ENCODE measurements at regions not wholly inside any gene's neighbourhood (a gene's known extent, or its start where the extent isn't known, plus 50 kb on each side); places are given as distances from the start of the nearest gene placed in this dataset.
"Not testable (repeated sequence)": the region's sequence is repeated elsewhere in the genome, so short reads cannot be mapped to it uniquely, and the experiment has no call there.

DNA sequence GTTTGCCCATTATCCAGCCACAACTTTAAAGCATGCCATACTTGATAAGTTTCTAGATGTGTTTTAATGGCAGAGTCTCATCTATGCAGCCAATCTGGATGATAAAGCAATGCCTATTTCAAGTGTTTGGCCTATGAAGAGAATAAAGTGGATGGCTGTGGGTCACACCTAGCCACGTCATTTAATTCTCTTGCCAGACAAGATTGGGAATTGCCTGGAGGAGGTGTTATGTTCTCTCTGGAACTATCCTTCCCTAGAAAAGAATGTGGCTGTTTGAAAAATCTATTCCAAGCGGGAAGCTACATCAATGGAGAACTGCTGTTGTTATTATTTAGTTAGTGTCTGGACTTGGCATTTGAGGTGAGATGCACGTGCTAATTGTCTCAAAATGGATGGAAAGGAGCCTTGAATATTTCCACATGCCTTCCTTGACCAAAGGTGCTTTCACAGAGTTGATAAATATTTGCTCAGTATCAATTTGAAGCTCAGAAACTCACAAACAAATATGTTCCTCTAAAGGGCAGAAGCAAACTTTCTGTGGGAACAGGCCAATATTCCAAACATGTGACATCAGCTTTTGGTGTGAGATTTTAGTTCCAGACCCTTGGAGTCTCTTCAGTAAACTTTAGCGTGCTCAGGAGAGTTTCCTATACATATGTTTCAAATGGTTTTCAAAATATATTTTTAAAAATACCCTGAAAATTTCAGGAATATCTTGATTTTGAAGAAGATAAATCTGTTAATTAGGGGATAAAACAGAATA, 510.6 kb upstream of the SGO1 start:
- DNase-seq: no peak

DNA sequence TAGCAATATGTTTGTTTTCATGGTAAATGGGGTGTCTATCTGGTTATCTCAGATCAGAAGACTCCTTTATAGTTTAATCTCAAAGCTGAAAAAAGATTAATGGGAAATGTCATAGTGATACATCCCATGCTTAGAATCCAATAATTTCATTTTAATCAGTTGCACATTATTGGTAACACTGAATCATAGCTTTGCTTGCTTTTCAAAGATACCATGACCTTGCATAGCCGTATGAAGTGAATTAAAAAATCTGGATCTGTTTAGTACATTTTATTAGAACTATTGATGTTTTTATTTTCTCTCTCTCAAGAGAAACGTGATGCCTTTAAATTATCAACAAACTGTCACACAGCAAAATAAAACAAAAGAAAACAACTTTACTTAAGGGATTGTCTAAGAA, 506.7 kb upstream of the SGO1 start:
- DNase-seq: no peak

DNA sequence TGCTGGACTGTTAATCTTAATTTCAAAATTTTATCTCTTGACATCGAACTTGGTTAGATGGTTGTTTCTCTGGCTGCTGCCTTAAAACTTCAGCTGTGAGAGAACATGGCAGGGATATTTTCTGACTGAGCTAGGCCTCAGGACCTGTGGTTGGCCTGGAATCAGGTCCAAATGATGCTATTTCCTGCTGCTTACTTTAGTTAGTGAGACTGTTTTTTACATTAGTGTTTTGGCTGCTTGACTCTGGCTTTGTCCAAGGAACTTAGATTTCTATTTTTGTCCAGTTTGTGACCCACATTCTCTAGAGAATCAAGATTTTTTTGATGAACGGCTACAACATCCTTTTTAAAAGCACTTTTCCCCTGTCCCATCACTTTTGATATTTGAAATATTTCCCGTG, 497.9 kb upstream of the SGO1 start:
- no peak for DNase-seq

- no peak for DNase-seq
Observed at GRCh38 chr3:20682573-20682972, 496.6 kb upstream of the SGO1 start.

GRCh38 chr3:20680990-20681628, 495.1 kb upstream of the SGO1 start:
- no peak for DNase-seq

DNA sequence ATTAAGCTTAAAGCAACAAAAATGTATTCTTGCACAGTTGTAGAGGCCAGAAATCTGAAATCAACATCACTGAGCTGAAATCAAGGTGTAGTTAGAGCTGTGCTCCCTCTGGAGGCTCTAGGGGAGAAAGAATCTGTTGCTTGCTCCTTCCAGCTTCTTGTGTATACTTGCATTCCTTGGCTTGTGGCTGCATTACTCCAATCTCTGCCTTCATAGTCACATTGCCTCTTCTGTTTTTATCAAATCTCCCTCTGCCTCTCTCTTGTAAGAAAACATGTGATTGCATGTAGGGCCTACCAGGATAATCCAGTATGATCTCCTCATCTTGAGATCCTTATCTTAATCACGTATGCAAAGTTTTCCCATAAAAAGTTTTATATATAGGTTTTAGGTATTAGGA, 487.9 kb upstream of the SGO1 start:
- no peak for DNase-seq

GRCh38 chr3:20669675-20670074, 483.7 kb upstream of the SGO1 start:
- DNase-seq: no peak

GRCh38 chr3:20669184-20669583, 483.2 kb upstream of the SGO1 start:
- no peak for DNase-seq

DNA sequence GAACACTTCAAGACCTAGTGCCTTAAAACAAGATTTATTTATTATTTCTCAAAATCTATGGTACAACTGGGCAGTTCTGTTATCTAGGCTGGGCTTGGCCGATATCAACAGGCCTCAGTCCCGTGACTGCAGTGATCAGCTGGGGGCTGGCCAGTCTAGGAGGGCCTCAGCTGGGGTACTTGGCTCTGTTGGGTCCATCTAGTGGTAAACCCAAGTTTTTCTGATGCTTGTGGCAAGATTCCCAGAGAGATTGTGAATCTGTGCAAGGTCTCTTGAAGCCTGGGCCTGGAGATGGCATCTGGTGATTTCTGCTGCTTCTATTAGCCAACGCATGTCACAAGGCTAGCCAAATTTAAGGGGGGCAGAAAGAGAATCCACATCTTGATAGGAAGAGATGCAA, 482.4 kb upstream of the SGO1 start:
- no peak for DNase-seq

GRCh38 chr3:20666091-20666490, 480.1 kb upstream of the SGO1 start:
- DNase-seq: no peak

DNA sequence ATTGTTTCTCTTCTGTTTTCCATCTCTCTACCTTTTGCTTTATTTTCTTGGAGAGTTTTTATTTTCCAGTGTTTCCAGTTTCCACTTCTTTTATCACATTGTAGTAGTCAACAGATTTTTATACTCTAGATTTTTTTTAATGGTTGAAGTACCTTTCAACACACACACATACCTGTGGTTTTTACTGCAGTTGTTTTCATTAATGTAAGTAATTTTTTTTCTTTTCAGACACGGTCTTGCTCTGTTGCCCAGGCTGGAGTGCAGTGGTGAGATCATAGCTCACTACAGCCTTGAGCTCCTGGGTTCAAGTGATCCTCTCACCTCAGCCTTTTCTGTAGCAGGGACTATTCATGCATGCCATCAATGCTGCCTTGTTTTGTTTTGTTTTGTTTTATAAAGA, 472.5 kb upstream of the SGO1 start:
- DNase-seq: no peak

DNA sequence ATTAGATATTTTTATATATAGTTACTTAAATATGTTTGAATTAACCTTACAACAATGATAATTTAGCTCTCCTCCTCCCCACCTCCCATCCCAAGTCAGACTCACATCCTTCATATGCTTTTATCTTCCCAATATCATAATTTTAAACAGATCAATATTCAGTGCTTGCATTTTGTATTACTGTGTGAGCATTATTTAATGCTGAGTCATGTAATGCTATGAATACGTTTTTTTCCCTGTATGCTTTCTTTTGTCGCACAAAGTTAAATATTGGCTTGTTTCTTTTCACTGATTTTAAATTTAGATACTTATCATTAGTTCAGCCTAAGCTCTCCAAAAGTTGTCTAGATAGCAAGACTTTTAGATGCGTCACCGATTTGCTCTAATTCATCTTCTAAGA, 471.6 kb upstream of the SGO1 start:
- no peak for DNase-seq

- DNase-seq: no peak
Observed at GRCh38 chr3:20652231-20652986, 466.4 kb upstream of the SGO1 start.

GRCh38 chr3:20648921-20649381, 462.9 kb upstream of the SGO1 start:
- no peak for DNase-seq

GRCh38 chr3:20648294-20648693, 462.3 kb upstream of the SGO1 start:
- DNase-seq: no peak

GRCh38 chr3:20646425-20646824, 460.4 kb upstream of the SGO1 start:
- no peak for DNase-seq

DNA sequence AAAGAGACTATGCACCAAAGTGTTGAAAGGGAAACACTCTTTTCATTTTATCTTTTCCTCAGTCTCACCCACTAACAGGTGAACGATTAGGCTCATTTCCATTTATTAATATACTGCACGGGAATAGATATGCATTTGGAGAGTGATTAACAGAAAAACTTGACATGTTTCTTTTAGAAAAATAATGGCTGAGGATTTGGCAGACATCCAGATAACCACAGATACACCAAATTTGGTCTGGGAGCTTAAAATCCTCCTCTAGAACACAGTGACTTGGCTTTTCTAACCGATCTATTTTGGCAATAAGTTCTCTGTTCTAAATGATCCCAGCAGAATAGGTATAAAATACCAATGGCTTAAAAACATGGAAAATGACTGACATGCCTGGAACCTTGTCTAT, 459.3 kb upstream of the SGO1 start:
- DNase-seq: no peak

DNA sequence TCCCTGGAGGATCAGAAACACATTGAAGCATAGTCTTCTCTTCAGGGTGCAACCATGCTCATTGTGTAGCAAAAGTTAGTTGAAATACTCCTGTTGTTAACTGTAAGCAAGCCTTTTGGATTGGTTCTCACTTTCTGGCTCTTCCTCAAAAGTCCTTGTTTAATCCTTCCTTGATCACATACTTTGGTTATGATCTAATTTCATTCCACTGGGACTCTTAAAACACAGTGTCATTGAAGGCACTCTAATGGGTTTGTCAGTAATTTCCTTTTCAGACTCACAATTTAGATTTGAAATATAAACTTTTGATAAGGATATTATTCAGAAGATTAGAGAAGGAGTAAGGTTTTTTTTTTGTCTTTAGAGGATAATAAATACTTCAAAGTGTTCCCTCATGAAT, 451.7 kb upstream of the SGO1 start:
- no peak for DNase-seq

GRCh38 chr3:20622304-20622703, 436.3 kb upstream of the SGO1 start:
- no peak for DNase-seq

DNA sequence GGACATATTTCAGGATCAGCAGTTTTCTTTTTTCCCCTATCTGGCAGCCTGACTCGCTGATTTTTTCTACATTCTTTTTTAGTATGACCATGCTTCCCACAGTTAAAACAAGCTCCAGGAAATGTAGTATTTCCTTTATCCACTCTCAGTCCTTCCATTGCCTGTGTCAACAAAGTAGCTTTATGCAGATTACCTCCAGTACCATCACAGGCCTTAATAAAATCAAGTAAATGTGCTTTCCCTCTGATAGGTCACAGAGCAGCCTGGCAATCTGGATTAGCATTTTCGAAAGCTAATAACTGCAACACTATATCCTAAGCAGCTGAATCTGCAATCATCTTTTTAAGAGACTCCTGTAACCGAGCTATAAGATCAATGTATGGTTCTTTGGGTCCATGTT, 432.6 kb upstream of the SGO1 start:
- not testable (repeated sequence) for DNase-seq

DNA sequence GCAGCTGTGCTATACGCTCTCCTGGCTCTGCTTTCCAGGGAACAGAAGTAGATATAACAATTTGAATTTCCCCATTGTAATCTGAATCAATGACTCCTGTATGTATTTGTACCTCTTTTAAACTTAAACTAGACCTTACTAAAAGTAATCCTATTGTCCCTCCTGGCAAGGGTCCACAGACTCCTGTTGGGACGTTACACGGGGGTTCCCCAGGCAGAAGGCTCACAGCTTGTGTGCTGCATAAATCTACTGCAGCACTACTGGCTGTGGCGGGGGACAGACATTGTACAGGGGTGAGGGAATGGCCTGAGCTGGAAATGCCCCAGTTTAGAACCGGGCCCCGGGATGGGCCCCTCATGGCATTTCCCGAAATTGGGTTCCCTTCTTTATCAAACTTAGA, 432.2 kb upstream of the SGO1 start:
- not testable (repeated sequence) for DNase-seq

- DNase-seq: not testable (repeated sequence)
Observed at GRCh38 chr3:20615982-20616381, 430.0 kb upstream of the SGO1 start.

DNA sequence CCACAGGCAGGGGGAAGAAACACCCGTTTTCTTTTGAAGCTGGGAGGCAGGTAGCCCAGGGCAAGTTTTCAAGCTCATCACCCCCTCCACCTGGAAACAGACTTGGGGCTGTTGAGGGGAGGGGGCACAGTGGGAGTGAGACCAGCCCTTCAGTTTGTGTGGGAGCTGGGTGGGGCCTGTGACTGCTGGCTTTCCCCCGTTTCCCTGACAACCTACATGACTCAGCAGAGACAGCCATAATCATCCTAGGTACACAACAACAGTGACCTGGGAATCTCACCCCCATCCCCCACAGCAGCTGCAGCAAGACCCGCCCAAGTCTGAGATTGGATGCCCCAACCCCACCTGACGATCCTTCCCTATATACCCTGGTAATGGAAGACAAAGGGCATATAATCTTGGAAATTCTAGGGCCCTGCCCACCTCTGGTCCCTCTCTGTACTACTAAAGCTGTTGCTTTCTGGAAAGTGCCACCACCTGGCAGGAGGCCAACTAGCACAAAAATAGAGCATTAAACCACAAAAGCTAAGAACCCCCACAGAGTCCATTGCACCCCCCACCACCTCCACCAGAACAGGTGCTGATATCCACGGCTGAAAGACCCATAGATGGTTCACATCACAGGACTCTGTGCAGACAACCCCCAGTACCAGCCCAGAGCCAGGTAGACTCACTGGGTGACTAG, 422.2 kb upstream of the SGO1 start:
- no peak for DNase-seq
